HepG2 (cell line): ENCODE measurements at regions not wholly inside any gene's neighbourhood (a gene's known extent, or its start where the extent isn't known, plus 50 kb on each side); places are given as distances from the start of the nearest gene placed in this dataset.

Source experiments
- ATAC-seq: fragments of 200-7000 bp; cut with Tn5 transposase; 3 replicates; pipeline ENCODE4 v1.9.1; 2020; ENCODE audit warnings: mild to moderate bottlenecking, moderate library complexity
- BruUV-seq: library from RNA; stranded (reverse); fragments of 400-500 nt; replicated peaks from 2 replicates; lab custom pipeline; 2021; lab: Mats Ljungman, UMichigan
- CTCF ChIA-PET: fragments of 300-600 bp; formaldehyde crosslinking; extraction: SDS; loops from one replicate; lab custom pipeline; 2021; ENCODE audit warnings: low total read pairs, inconsistent platforms, low intra/inter-chr PET ratio; lab: Yijun Ruan, JAX
- POLR2A ChIA-PET: fragments of 350-600 bp; sonication (Branson Sonifier 250); formaldehyde crosslinking; loops from one replicate; lab custom pipeline; 2020; ENCODE audit warnings: antibody characterized with exemption, inconsistent platforms; lab: Yijun Ruan, JAX
- DNase-seq: peaks from one replicate; pipeline ENCODE4 v3.0.0-alpha.2; 2015; ENCODE audit warnings: low spot score
- FAIRE-seq: peaks from 3 replicates; lab custom pipeline; 2011; peaks lifted over from hg19 to GRCh38; lab: Jason Lieb, UNC
- H2AFZ ChIP-seq: one replicate; pipeline ENCODE4 v1.6.1; 2011; ENCODE audit warnings: low read length, inconsistent platforms
- H3K27ac ChIP-seq: fragments of 300-600 bp; 3 replicates; pipeline ENCODE4 v1.8.0; 2011; ENCODE audit warnings: mixed run types, mild to moderate bottlenecking, mixed read lengths, low read length, inconsistent platforms; ENCODE audit not compliant: insufficient read depth; ENCODE audit errors: extremely low read length
- H3K27me3 ChIP-seq, 2 experiments: fragments of 200-600 bp in 1 of 2; 2 replicates in 1 of 2; 3 replicates in 1 of 2; pipeline versions ENCODE4 v1.6.0 to v1.8.0; 2011; ENCODE audit warnings: low read length in 2 of 2, mild to moderate bottlenecking in 2 of 2, moderate library complexity in 2 of 2, inconsistent platforms in 1 of 2; ENCODE audit not compliant: insufficient read depth in 2 of 2, control insufficient read depth in 1 of 2
- H3K36me3 ChIP-seq, 2 experiments: fragments of 200-600 bp in 1 of 2; replicated peaks in 1 of 2; 2 replicates in 1 of 2; 3 replicates in 1 of 2; pipeline versions ENCODE4 v1.5.1 to v1.8.0; 2011; ENCODE audit warnings: low read length in 2 of 2, inconsistent platforms in 1 of 2; ENCODE audit not compliant: insufficient read depth in 2 of 2, control insufficient read depth in 1 of 2
- H3K4me1 ChIP-seq: 2 replicates; pipeline ENCODE4 v1.5.1; 2012; ENCODE audit warnings: low read length, inconsistent platforms; ENCODE audit not compliant: insufficient read depth
- H3K4me2 ChIP-seq: 2 replicates; pipeline ENCODE4 v1.6.0; 2011; ENCODE audit warnings: low read depth, low read length, inconsistent platforms
- H3K4me3 ChIP-seq, 3 experiments: fragments of 200-600 bp in 1 of 3; sonication (generic), shearing (Covaris generic) in 1 of 3; replicated peaks in 1 of 3; 2 replicates each; pipeline ENCODE4 v1.5.1; 2011 to 2016; ENCODE audit warnings: low read length in 3 of 3, inconsistent platforms in 2 of 3, low read depth in 2 of 3, mild to moderate bottlenecking in 2 of 3, control low read depth in 1 of 3, mixed read lengths in 1 of 3; ENCODE audit not compliant: insufficient read depth in 1 of 3
- H3K79me2 ChIP-seq: one replicate; pipeline ENCODE4 v1.6.1; 2011; ENCODE audit warnings: low read length, inconsistent platforms; ENCODE audit not compliant: insufficient read depth
- H3K9ac ChIP-seq: 2 replicates; pipeline ENCODE4 v1.6.0; 2011; ENCODE audit warnings: mild to moderate bottlenecking, low read depth, low read length, inconsistent platforms; ENCODE audit not compliant: insufficient read depth
- H3K9me3 ChIP-seq: 2 replicates; pipeline ENCODE4 v1.5.1; 2012; ENCODE audit warnings: mild to moderate bottlenecking, low read length
- H4K20me1 ChIP-seq: 2 replicates; pipeline ENCODE4 v1.6.0; 2011; ENCODE audit warnings: inconsistent platforms, mild to moderate bottlenecking, low read length, moderate library complexity; ENCODE audit not compliant: insufficient read depth
- CEBPB ChIP-seq: IDR thresholded peaks from 2 replicates; pipeline ENCODE4 v1.6.1; 2011; ENCODE audit warnings: low read depth, low read length, improper control_type of control experiment, borderline replicate concordance
- CENPT ChIP-seq: sonication (generic); formaldehyde crosslinking; IDR thresholded peaks from 2 replicates; pipeline ENCODE4 v1.8.0; 2022; ENCODE audit warnings: low read depth, mild to moderate bottlenecking, moderate library complexity, missing genetic modification reagents
- CSRNP2 ChIP-seq: sonication (generic); formaldehyde crosslinking; conservative IDR thresholded peaks from 2 replicates; pipeline ENCODE4 v1.8.0; 2022; ENCODE audit warnings: low read depth, missing genetic modification reagents
- GABPB1 ChIP-seq: IDR thresholded peaks from 2 replicates; pipeline ENCODE4 v1.6.1; 2016; ENCODE audit warnings: mild to moderate bottlenecking, missing genetic modification reagents, moderate library complexity, missing compliant biosample characterization
- HNRNPLL ChIP-seq: fragments of 200-400 bp; formaldehyde crosslinking; IDR thresholded peaks from 2 replicates; pipeline ENCODE4 v1.6.1; 2017; ENCODE audit warnings: mild to moderate bottlenecking, low read depth, low read length; ENCODE audit not compliant: poor library complexity, severe bottlenecking
- KMT2A ChIP-seq: sonication (generic); formaldehyde crosslinking; IDR thresholded peaks from 2 replicates; pipeline ENCODE4 v1.4.0; 2020; ENCODE audit warnings: missing genetic modification reagents
- RARA ChIP-seq: IDR thresholded peaks from 2 replicates; pipeline ENCODE4 v1.6.1; 2016; ENCODE audit warnings: missing genetic modification reagents, missing compliant biosample characterization
- TOE1 ChIP-seq: sonication (generic); formaldehyde crosslinking; IDR thresholded peaks from 2 replicates; pipeline ENCODE4 v1.4.0; 2020; ENCODE audit warnings: mild to moderate bottlenecking, missing genetic modification reagents
- TP53 ChIP-seq: sonication (generic); formaldehyde crosslinking; conservative IDR thresholded peaks from 2 replicates; pipeline ENCODE4 v1.4.0; 2020; ENCODE audit warnings: missing genetic modification reagents
- ZNF205 ChIP-seq: IDR thresholded peaks from 2 replicates; pipeline ENCODE4 v1.6.1; 2018; ENCODE audit warnings: missing biosample characterization, missing genetic modification reagents
- ZNF30 ChIP-seq: sonication (generic); formaldehyde crosslinking; IDR thresholded peaks from 2 replicates; pipeline ENCODE4 v1.5.0; 2020; ENCODE audit warnings: mild to moderate bottlenecking, missing genetic modification reagents
- ZNF550 ChIP-seq: sonication (generic); formaldehyde crosslinking; IDR thresholded peaks from 2 replicates; pipeline ENCODE4 v1.4.0; 2020; ENCODE audit warnings: mild to moderate bottlenecking, missing genetic modification reagents, borderline replicate concordance
- ZNF556 ChIP-seq: sonication (generic); formaldehyde crosslinking; IDR thresholded peaks from 2 replicates; pipeline ENCODE4 v1.4.0; 2020; ENCODE audit warnings: mild to moderate bottlenecking, missing genetic modification reagents, borderline replicate concordance
- ZNF557 ChIP-seq: sonication (generic); formaldehyde crosslinking; IDR thresholded peaks from 2 replicates; pipeline ENCODE4 v1.4.0; 2020; ENCODE audit warnings: missing genetic modification reagents
- ZNF570 ChIP-seq: sonication (generic); formaldehyde crosslinking; IDR thresholded peaks from 2 replicates; pipeline ENCODE4 v1.4.0; 2020; ENCODE audit warnings: mild to moderate bottlenecking, missing genetic modification reagents, borderline replicate concordance
- ZNF616 ChIP-seq: sonication (generic); formaldehyde crosslinking; IDR thresholded peaks from 2 replicates; pipeline ENCODE4 v1.5.0; 2020; ENCODE audit warnings: low read depth, mild to moderate bottlenecking, missing genetic modification reagents
- ZNF720 ChIP-seq: sonication (generic); formaldehyde crosslinking; IDR thresholded peaks from 2 replicates; pipeline ENCODE4 v1.4.0; 2020; ENCODE audit warnings: missing genetic modification reagents
- WGBS: methylation state at CpG from one replicate; pipeline ENCODE4 v1.1.6; 2017; ENCODE audit warnings: low lambda C conversion rate; 5-methylcytosine and 5-hydroxymethylcytosine counted together
- in situ Hi-C: cut with HindIII; loops from 2 replicates; pipeline ENCODE4 v1.10.0; 2017; ENCODE audit warnings: low pct_unique_long_range_greater_than_20kb; ENCODE audit not compliant: extremely low pct_ligation_motif_present
- intact Hi-C: fragments of 100-400 bp; cut with micrococcal nuclease; formaldehyde crosslinking; loops from one replicate; pipeline ENCODE4 v1.10.0; 2022; ENCODE audit not compliant: unreplicated experiment

DNA sequence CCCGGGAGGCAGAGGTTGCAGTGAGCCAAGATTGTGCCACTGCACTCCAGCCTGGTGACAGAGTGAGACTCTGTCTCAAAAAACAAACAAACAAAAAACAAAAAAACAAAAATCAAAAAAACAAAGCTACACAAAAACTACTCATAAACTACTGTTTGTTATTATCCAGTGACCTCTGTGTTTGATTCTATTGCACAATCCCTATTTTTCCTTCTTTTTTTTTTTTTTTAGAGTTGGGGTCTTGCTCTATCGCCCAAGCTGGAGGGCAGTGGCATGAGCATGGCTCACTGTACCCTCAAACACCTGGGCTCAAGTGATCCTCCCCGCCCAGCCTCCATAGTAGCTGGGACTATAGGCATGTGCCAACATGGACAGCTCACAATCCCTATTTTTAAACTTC, 92.7 kb downstream of the FAM217A start:
- no TSS peak for BruUV-seq
- CTCF ChIA-PET, result no interaction called here
- 88% methylated on average over 3 of the region's 3 CpGs for WGBS
- Histone ChIP-seq H3K27me3 (no peaks in the 10 kb centered on the region), H3K9me3 (no peaks in the 10 kb centered on the region), H2AFZ (no peak overlapping the region), H3K79me2 (no peaks in the 10 kb centered on the region)
- ATAC-seq, result no peak
- DNase-seq, result no peak
- TF ChIP-seq TP53 (CRISPR knock-in tag) (no peak), ZNF550 (no peak), KMT2A (CRISPR knock-in tag) (no peak), ZNF570 (CRISPR knock-in tag) (no peak), CEBPB (peak; percentile 60)
- TF ChIP-seq, all 625 proteins: peak for 1
- H3K4me1 ChIP-seq, result peaks cover 20% of the 10 kb centered on the region
- no peak overlapping the region for H3K4me3 ChIP-seq
- no peak for FAIRE-seq
- no peaks in the 10 kb centered on the region for H3K36me3 ChIP-seq
- H4K20me1 ChIP-seq, result no peaks in the 10 kb centered on the region
- in situ Hi-C loops (loop anchor here (25.0 kb wide), 1 partner anchor 699 kb away; no protein-coding TSS in a partner anchor), intact Hi-C loops (no loop called here)
- no peak overlapping the region for H3K27ac ChIP-seq
- H3K4me2 ChIP-seq, result no peak overlapping the region
- POLR2A ChIA-PET, result interaction anchor here (1.0 kb wide), 1 partner anchor 8 kb away, joined by 3 read pairs; no protein-coding TSS in a partner anchor
- H3K9ac ChIP-seq, result no peak overlapping the region

GRCh38 chr6:3987053-3987452, 91.9 kb downstream of the FAM217A start:
- H3K4me1 ChIP-seq, result peaks cover 20% of the 10 kb centered on the region
- ATAC-seq, result peak; percentile 50; the same call in 2 of the 3 replicates
- no peak overlapping the region for H3K4me3 ChIP-seq
- H2AFZ ChIP-seq, result no peak overlapping the region
- H3K9ac ChIP-seq, result no peak overlapping the region
- no peak overlapping the region for H3K4me2 ChIP-seq
- no peak for FAIRE-seq
- intact Hi-C loops (no loop called here), in situ Hi-C loops (loop anchor here (25.0 kb wide), 1 partner anchor 700 kb away; no protein-coding TSS in a partner anchor)
- no peaks in the 10 kb centered on the region for H3K9me3 ChIP-seq
- ChIA-PET POLR2A (interaction anchor here (1.0 kb wide), 1 partner anchor 9 kb away, joined by 3 read pairs; no protein-coding TSS in a partner anchor), CTCF (no interaction called here)
- no peaks in the 10 kb centered on the region for H3K36me3 ChIP-seq
- DNase-seq, result no peak
- H3K27ac ChIP-seq, result no peak overlapping the region
- no peaks in the 10 kb centered on the region for H4K20me1 ChIP-seq
- BruUV-seq, result no TSS peak
- WGBS, result 31% methylated on average over 3 of the region's 3 CpGs
- no peaks in the 10 kb centered on the region for H3K79me2 ChIP-seq
- no peaks in the 10 kb centered on the region for H3K27me3 ChIP-seq
- TF ChIP-seq GABPB1 (CRISPR knock-in tag), result no peak
- no peak for TF ChIP-seq TOE1
- TF ChIP-seq CENPT (CRISPR knock-in tag), result no peak
- no peak for TF ChIP-seq RARA (CRISPR knock-in tag)
- TF ChIP-seq ZNF616, result no peak
- no peak for TF ChIP-seq ZNF30 (CRISPR knock-in tag)
- TF ChIP-seq CSRNP2, result no peak
- TF ChIP-seq ZNF720 (CRISPR knock-in tag), result no peak
- no peak for TF ChIP-seq ZNF205 (CRISPR knock-in tag)
- no peak for TF ChIP-seq ZNF557 (CRISPR knock-in tag)
- TF ChIP-seq ZNF556 (CRISPR knock-in tag), result no peak
- TF ChIP-seq HNRNPLL, result no peak
